Ishikawa (cell line): ENCODE measurements at regions not wholly inside any gene's neighbourhood (a gene's known extent, or its start where the extent isn't known, plus 50 kb on each side); places are given as distances from the start of the nearest gene placed in this dataset.

ENCODE experiments used
- CEBPB ChIP-seq: IDR thresholded peaks from 2 replicates; pipeline ENCODE4 v1.6.1; 2012
- CREB1 ChIP-seq: IDR thresholded peaks from 2 replicates; pipeline ENCODE4 v1.6.1; 2012; ENCODE audit warnings: low read depth
- EGR1 ChIP-seq: IDR thresholded peaks from 2 replicates; pipeline ENCODE4 v1.6.1; 2012
- EP300 ChIP-seq: IDR thresholded peaks from 2 replicates; pipeline ENCODE4 v1.6.1; 2012; ENCODE audit warnings: borderline replicate concordance
- FOXM1 ChIP-seq: IDR thresholded peaks from 2 replicates; pipeline ENCODE4 v1.6.1; 2012; ENCODE audit warnings: low read depth, borderline replicate concordance
- MAX ChIP-seq: IDR thresholded peaks from 2 replicates; pipeline ENCODE4 v1.6.1; 2012
- NFIC ChIP-seq: IDR thresholded peaks from 2 replicates; pipeline ENCODE4 v1.6.1; 2012
- RAD21 ChIP-seq: IDR thresholded peaks from 2 replicates; pipeline ENCODE4 v1.6.1; 2012; ENCODE audit warnings: low read depth
- REST ChIP-seq: IDR thresholded peaks from 2 replicates; pipeline ENCODE4 v1.6.1; 2012; ENCODE audit warnings: low read depth, mild to moderate bottlenecking
- TAF1 ChIP-seq: IDR thresholded peaks from 2 replicates; pipeline ENCODE4 v1.6.1; 2012; ENCODE audit warnings: low read depth, mild to moderate bottlenecking
- TCF12 ChIP-seq: IDR thresholded peaks from 2 replicates; pipeline ENCODE4 v1.6.1; 2012; ENCODE audit warnings: low read depth
- TEAD4 ChIP-seq: IDR thresholded peaks from 2 replicates; pipeline ENCODE4 v1.6.1; 2012
- USF1 ChIP-seq: IDR thresholded peaks from 2 replicates; pipeline ENCODE4 v1.6.1; 2012
- YY1 ChIP-seq: IDR thresholded peaks from 2 replicates; pipeline ENCODE4 v1.6.1; 2012; ENCODE audit warnings: low read depth

GRCh38 chr14:84519836-84520235 is 1010.1 kb upstream of the FLRT2 start:
- no peak for TF ChIP-seq MAX
- no peak for TF ChIP-seq EP300
- TF ChIP-seq CEBPB, result no peak
- no peak for TF ChIP-seq REST
- TF ChIP-seq USF1, result no peak
- TF ChIP-seq FOXM1, result no peak
- no peak for TF ChIP-seq CREB1
- TF ChIP-seq NFIC, result no peak
- TF ChIP-seq TEAD4, result no peak
- TF ChIP-seq RAD21, result no peak
- TF ChIP-seq TAF1, result no peak
- TF ChIP-seq TCF12, result no peak
- no peak for TF ChIP-seq YY1
- no peak for TF ChIP-seq EGR1
